ENCODE measurements at regions not wholly inside any gene's neighbourhood (a gene's known extent, or its start where the extent isn't known, plus 50 kb on each side); places are given as distances from the start of the nearest gene placed in this dataset.
"Not testable (repeated sequence)": the region's sequence is repeated elsewhere in the genome, so short reads cannot be mapped to it uniquely, and the experiment has no call there.

DNA sequence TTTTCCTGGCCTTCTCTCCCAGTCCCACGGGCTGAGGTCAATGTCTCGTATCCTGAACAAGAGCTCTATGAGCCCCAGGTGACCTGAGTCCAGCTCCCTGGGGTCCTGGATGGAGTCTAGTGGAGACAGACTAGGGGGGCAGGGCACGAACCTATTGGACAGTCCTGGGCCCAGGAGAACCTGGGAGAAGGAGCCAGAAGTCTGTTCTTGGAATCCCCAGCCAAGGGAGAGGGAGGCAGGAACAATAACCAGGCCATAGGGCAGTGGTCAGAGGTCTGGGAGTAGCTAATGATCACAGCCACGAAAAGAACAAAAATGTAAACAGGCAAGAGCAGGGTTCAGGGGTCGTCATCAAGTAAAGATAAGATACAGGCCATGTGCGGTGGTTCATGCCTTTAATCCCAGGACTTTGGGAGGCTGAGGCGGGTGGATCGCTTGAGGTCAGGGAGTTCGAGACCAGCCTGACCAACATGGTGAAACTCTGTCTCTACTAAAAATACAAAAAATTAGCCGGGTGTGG is 60.8 kb downstream of the COPRS start:
- TF ChIP-seq CTCF (IDR thresholded peaks at IDR 0.05) (no peak), POLR2A (IDR thresholded peaks at IDR 0.05; ENCODE audit: low read depth) (no peak), POLR2AphosphoS5 (IDR thresholded peaks at IDR 0.05) (no peak), EP300 (IDR thresholded peaks at IDR 0.05) (no peak)
- H3K4me1 ChIP-seq: no peaks in the 10 kb centered on the region
- intact Hi-C loops (cut with DNase I): no loop called here
- H3K9me3 ChIP-seq: no peaks in the 10 kb centered on the region
- DNase-seq (ENCODE audit: extremely low spot score): no peak
- WGBS: 74% methylated on average over 8 of the region's 10 CpGs
- H3K27ac ChIP-seq (replicated peaks in 1 of 4): no peak overlapping the region
- no peaks in the 10 kb centered on the region for H3K27me3 ChIP-seq
- H3K4me3 ChIP-seq: no peak overlapping the region
- H3K36me3 ChIP-seq: no peaks in the 10 kb centered on the region

DNA sequence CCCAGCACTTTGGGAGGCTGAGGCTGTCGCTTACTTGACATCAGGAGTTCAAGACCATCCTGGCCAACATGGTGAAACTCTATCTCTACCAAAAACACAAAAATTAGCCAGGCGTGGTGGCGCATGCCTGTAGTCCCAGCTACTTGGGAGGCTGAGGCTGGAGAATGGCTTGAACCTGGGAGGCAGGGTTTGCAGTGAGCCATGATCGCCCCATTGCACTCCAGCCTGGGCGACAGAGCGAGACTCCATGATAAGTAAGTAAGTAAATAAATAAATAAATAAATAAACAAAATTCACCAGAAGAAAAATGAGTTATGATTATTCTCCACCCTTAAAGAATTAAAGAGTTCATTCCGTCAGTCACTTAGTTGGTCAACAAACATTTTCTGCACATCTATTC is 63.1 kb downstream of the COPRS start:
- H3K36me3 ChIP-seq; intact Hi-C loops (cut with DNase I); H3K27ac ChIP-seq (replicated peaks in 1 of 4); H3K27me3 ChIP-seq; H3K9me3 ChIP-seq; DNase-seq (ENCODE audit: extremely low spot score); H3K4me3 ChIP-seq; H3K4me1 ChIP-seq: not testable (repeated sequence)
- over 99% methylated on average over 7 of the region's 7 CpGs for WGBS

DNA sequence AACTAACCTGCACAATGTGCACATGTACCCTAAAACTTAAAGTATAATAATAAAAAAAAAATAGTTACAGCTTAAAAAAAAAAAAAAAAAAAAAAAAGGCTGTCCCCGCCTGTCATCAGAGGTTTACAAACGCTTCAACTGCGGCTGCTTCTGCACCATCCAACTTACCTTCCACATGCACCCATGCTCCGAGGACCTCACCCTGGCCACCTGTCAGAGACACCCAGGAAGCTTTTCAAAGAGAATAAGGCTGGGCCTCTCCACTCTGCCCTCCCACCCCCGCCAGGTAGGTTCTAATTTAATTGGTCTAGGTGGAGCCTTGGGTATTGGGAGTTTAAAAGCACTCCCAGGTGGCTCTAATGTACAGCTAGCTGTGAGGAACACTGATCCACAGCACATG is 64.9 kb downstream of the COPRS start:
- TF ChIP-seq CTCF (IDR thresholded peaks at IDR 0.05) (no peak), EP300 (IDR thresholded peaks at IDR 0.05) (no peak), POLR2A (IDR thresholded peaks at IDR 0.05; ENCODE audit: low read depth) (no peak), POLR2AphosphoS5 (IDR thresholded peaks at IDR 0.05) (no peak)
- H3K4me1 ChIP-seq: no peaks in the 10 kb centered on the region
- no peaks in the 10 kb centered on the region for H3K9me3 ChIP-seq
- DNase-seq (ENCODE audit: extremely low spot score): no peak
- H3K36me3 ChIP-seq: no peaks in the 10 kb centered on the region
- H3K27ac ChIP-seq (replicated peaks in 1 of 4): no peak overlapping the region
- WGBS: 94% methylated on average over 4 of the region's 5 CpGs
- H3K4me3 ChIP-seq: no peak overlapping the region
- intact Hi-C loops (cut with DNase I): no loop called here
- no peaks in the 10 kb centered on the region for H3K27me3 ChIP-seq

DNA sequence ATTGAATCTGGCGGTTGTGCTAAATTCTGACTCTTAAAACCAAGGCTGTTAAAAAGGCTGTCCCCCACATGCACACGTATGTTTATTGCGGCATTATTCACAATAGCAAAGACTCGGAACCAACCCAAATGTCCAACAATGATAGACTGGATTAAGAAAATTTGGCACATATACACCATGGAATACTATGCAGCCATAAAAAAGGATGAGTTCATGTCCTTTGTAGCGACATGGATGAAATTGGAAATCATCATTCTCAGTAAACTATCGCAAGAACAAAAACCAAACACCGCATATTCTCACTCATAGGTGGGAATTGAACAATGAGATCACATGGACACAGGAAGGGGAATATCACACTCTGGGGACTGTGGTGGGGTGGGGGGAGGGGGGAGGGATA is 65.4 kb downstream of the COPRS start:
- not testable (repeated sequence) for H3K9me3 ChIP-seq

GRCh38 chr17:31792007-31792585 is 66.9 kb downstream of the COPRS start:
- Histone ChIP-seq H3K27ac (replicated peaks in 1 of 4) (no peak overlapping the region), H3K36me3 (no peaks in the 10 kb centered on the region), H3K4me3 (no peak overlapping the region), H3K27me3 (no peaks in the 10 kb centered on the region), H3K9me3 (no peaks in the 10 kb centered on the region), H3K4me1 (peaks cover 3 to 14% (median 14%) of the 10 kb centered on the region in 4 donors)
- no peak for DNase-seq (ENCODE audit: extremely low spot score)
- no peak for TF ChIP-seq EP300 (IDR thresholded peaks at IDR 0.05)
- no peak for TF ChIP-seq CTCF (IDR thresholded peaks at IDR 0.05)
- no peak for TF ChIP-seq POLR2A (IDR thresholded peaks at IDR 0.05; ENCODE audit: low read depth)
- no peak for TF ChIP-seq POLR2AphosphoS5 (IDR thresholded peaks at IDR 0.05)
- 58% methylated on average over 6 of the region's 6 CpGs for WGBS
- intact Hi-C loops (cut with DNase I): no loop called here

More for the DNA sequence above, 65.4 kb downstream of the COPRS start:
- H3K27ac ChIP-seq (replicated peaks in 1 of 4); H3K27me3 ChIP-seq; DNase-seq (ENCODE audit: extremely low spot score); intact Hi-C loops (cut with DNase I); H3K36me3 ChIP-seq; H3K4me3 ChIP-seq; H3K4me1 ChIP-seq: not testable (repeated sequence)
- WGBS: 92% methylated on average over 7 of the region's 7 CpGs

All from esophagus muscularis mucosa (tissue), 4 donors.